HCT116 (cell line): ENCODE measurements at regions not wholly inside any gene's neighbourhood (a gene's known extent, or its start where the extent isn't known, plus 50 kb on each side); places are given as distances from the start of the nearest gene placed in this dataset.

Experiments
- EGR1 ChIP-seq: IDR thresholded peaks from 2 replicates; pipeline ENCODE4 v1.6.1; 2012; ENCODE audit warnings: low read depth
- EZH2 ChIP-seq: fragments of 200-600 bp; sonication (generic); IDR thresholded peaks from 2 replicates; pipeline ENCODE4 v1.6.1; 2017; ENCODE audit warnings: antibody characterized with exemption, mixed run types
- POLR2A ChIP-seq: IDR thresholded peaks from 2 replicates; pipeline ENCODE4 v1.7.0; 2011; ENCODE audit warnings: borderline replicate concordance; ENCODE audit not compliant: insufficient read depth, insufficient read length; ENCODE audit errors: extremely low read depth
- POLR2AphosphoS5 ChIP-seq: IDR thresholded peaks from 2 replicates; pipeline ENCODE4 v1.6.1; 2011; ENCODE audit warnings: mild to moderate bottlenecking, low read depth, low read length, moderate library complexity
- SIN3A ChIP-seq: IDR thresholded peaks from 2 replicates; pipeline ENCODE4 v1.6.1; 2012; ENCODE audit warnings: low read depth
- YY1 ChIP-seq: IDR thresholded peaks from 2 replicates; pipeline ENCODE4 v1.6.1; 2011; ENCODE audit warnings: low read length, low read depth, moderate library complexity, mild to moderate bottlenecking; ENCODE audit not compliant: insufficient replicate concordance; ENCODE audit errors: extremely low read depth
- TF ChIP-seq, protein P1 (sequence below): IDR thresholded peaks from 2 replicates; pipeline ENCODE4 v1.6.1; 2012
- TF ChIP-seq, protein P2 (sequence below), 3 experiments: fragments of 200-600 bp in 1 of 3; sonication (generic) in 1 of 3; IDR thresholded peaks in 2 of 3; conservative IDR thresholded peaks in 1 of 3; 2 replicates each; pipeline ENCODE4 v1.5.1; 2012 to 2017; ENCODE audit warnings: low read depth in 2 of 3, low read length in 2 of 3, antibody characterized with exemption in 1 of 3, borderline replicate concordance in 1 of 3, control low read depth in 1 of 3, mild to moderate bottlenecking in 1 of 3, mixed read lengths in 1 of 3, mixed run types in 1 of 3, moderate library complexity in 1 of 3; ENCODE audit not compliant: insufficient read depth in 1 of 3

DNA sequence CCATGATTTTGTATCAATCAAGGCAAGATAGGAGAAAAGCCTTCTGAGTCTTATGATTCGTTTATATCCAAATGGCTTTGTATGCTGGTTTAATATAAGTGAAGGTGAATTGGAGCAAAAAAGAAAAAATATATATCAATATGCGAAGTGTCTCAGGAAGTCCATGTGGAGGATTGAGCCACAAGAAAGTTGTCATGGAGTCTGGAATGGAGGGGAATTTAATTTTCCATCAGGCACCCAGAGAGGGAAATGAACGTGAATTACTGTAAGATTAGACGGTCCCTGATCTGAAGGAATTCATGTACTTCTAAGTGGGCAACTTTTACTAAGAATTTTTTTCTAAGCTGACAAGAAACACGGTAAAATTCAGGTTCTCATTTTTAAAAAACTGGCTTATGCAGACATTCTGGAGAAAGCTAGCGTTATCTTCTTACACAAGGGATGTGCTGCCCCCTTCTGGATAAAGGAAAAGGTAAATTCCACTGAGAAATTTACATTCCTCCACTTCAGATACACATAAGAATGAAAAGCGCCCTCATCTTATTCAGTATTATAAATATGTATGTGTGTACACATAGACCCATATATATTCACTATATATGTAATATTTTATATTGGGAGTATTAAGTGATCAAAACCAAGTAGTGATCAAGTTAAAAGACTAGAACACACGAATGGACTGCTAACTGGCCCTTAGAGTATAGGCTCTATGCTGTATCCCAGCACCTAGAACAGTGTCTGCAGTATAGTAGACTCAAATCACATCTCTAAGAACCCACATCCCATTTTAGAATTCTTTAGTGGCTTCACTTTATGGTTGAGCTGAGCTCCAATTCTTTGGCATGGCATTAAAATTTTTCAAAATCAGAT is 289.0 kb upstream of the TFPI start:
- TF ChIP-seq, protein P1, sequence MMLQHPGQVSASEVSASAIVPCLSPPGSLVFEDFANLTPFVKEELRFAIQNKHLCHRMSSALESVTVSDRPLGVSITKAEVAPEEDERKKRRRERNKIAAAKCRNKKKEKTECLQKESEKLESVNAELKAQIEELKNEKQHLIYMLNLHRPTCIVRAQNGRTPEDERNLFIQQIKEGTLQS, result no peak
- TF ChIP-seq, protein P2, sequence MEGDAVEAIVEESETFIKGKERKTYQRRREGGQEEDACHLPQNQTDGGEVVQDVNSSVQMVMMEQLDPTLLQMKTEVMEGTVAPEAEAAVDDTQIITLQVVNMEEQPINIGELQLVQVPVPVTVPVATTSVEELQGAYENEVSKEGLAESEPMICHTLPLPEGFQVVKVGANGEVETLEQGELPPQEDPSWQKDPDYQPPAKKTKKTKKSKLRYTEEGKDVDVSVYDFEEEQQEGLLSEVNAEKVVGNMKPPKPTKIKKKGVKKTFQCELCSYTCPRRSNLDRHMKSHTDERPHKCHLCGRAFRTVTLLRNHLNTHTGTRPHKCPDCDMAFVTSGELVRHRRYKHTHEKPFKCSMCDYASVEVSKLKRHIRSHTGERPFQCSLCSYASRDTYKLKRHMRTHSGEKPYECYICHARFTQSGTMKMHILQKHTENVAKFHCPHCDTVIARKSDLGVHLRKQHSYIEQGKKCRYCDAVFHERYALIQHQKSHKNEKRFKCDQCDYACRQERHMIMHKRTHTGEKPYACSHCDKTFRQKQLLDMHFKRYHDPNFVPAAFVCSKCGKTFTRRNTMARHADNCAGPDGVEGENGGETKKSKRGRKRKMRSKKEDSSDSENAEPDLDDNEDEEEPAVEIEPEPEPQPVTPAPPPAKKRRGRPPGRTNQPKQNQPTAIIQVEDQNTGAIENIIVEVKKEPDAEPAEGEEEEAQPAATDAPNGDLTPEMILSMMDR (IDR thresholded peaks at IDR 0.05 in 2 of 3, conservative IDR thresholded peaks at IDR 0.05 in 1 of 3; ENCODE audit: borderline replicate concordance in 1 of 3, insufficient read depth in 1 of 3, low read depth in 2 of 3, low read length in 2 of 3), result peak; percentile 54 to 78 (median 68)
- TF ChIP-seq POLR2A (no peak), EGR1 (no peak), SIN3A (no peak), POLR2AphosphoS5 (no peak), YY1 (no peak), EZH2 (no peak)
